ENCODE measurements at regions not wholly inside any gene's neighbourhood (a gene's known extent, or its start where the extent isn't known, plus 50 kb on each side); places are given as distances from the start of the nearest gene placed in this dataset.

- Histone ChIP-seq H3K27ac (ENCODE audit: low read depth in 1 of 2, low read length in 1 of 2) (no peak overlapping the region), H3K27me3 (ENCODE audit: control insufficient read depth in 3 of 3, insufficient read depth in 3 of 3, low read length in 2 of 3) (no peaks in the 10 kb centered on the region), H3K4me3 (no peak overlapping the region), H3K36me3 (ENCODE audit: control insufficient read depth in 4 of 4, insufficient read depth in 4 of 4, low read length in 4 of 4) (no peaks in the 10 kb centered on the region), H3K9ac (ENCODE audit: insufficient read depth in 1 of 2, low read length in 2 of 2) (no peak overlapping the region), H3K9me3 (ENCODE audit: control insufficient read depth in 4 of 4, insufficient read depth in 3 of 4, low read length in 3 of 4) (no peaks in the 10 kb centered on the region), H3K4me1 (ENCODE audit: control insufficient read depth in 5 of 5, insufficient read depth in 5 of 5, low read length in 5 of 5) (no peaks in the 10 kb centered on the region)
- 90 to 94% methylated on average over 8 of the region's 8 CpGs for WGBS, 2 donors
- ATAC-seq (ENCODE audit: insufficient read depth, low FRiP score) (no peak), DNase-seq (no peak)
- TF ChIP-seq CTCF (IDR thresholded peaks at IDR 0.05; ENCODE audit: control extremely low read depth, extremely low read depth) = no peak
Observed at GRCh38 chr21:35818597-35818996, 241.7 kb downstream of the SETD4 start.

GRCh38 chr21:35814858-35815619 lies 245.3 kb downstream of the SETD4 start:
- DNase-seq (peak in 2 of 3 donors; percentile 14 to 41), ATAC-seq (ENCODE audit: insufficient read depth, low FRiP score) (no peak)
- H3K27ac ChIP-seq (ENCODE audit: low read depth in 1 of 2, low read length in 1 of 2) = no peak overlapping the region
- H3K9me3 ChIP-seq (ENCODE audit: control insufficient read depth in 4 of 4, insufficient read depth in 3 of 4, low read length in 3 of 4) = no peaks in the 10 kb centered on the region
- 75 to 85% methylated on average over 5 of the region's 5 CpGs for WGBS, 2 donors
- H3K4me3 ChIP-seq = no peak overlapping the region
- H3K4me1 ChIP-seq (ENCODE audit: control insufficient read depth in 5 of 5, insufficient read depth in 5 of 5, low read length in 5 of 5) = no peaks in the 10 kb centered on the region
- H3K27me3 ChIP-seq (ENCODE audit: control insufficient read depth in 3 of 3, insufficient read depth in 3 of 3, low read length in 2 of 3) = no peaks in the 10 kb centered on the region
- no peaks in the 10 kb centered on the region for H3K36me3 ChIP-seq (ENCODE audit: control insufficient read depth in 4 of 4, insufficient read depth in 4 of 4, low read length in 4 of 4)
- peak overlapping the region in 1 of 2 donors; percentile 12 for H3K9ac ChIP-seq (ENCODE audit: insufficient read depth in 1 of 2, low read length in 2 of 2)
- no peak for TF ChIP-seq CTCF (IDR thresholded peaks at IDR 0.05; ENCODE audit: control extremely low read depth, extremely low read depth)

- Histone ChIP-seq H3K27ac (ENCODE audit: low read depth in 1 of 2, low read length in 1 of 2) (no peak overlapping the region), H3K27me3 (ENCODE audit: control insufficient read depth in 3 of 3, insufficient read depth in 3 of 3, low read length in 2 of 3) (no peaks in the 10 kb centered on the region), H3K9me3 (ENCODE audit: control insufficient read depth in 4 of 4, insufficient read depth in 3 of 4, low read length in 3 of 4) (peaks cover 0 to 2% (median 0%) of the 10 kb centered on the region in 4 donors), H3K4me3 (no peak overlapping the region), H3K36me3 (ENCODE audit: control insufficient read depth in 4 of 4, insufficient read depth in 4 of 4, low read length in 4 of 4) (no peaks in the 10 kb centered on the region), H3K9ac (ENCODE audit: insufficient read depth in 1 of 2, low read length in 2 of 2) (no peak overlapping the region), H3K4me1 (ENCODE audit: control insufficient read depth in 5 of 5, insufficient read depth in 5 of 5, low read length in 5 of 5) (no peaks in the 10 kb centered on the region)
- ATAC-seq (ENCODE audit: insufficient read depth, low FRiP score) (no peak), DNase-seq (no peak)
- 97 to 100% methylated on average over 9 of the region's 9 CpGs for WGBS, 2 donors
- TF ChIP-seq CTCF (IDR thresholded peaks at IDR 0.05; ENCODE audit: control extremely low read depth, extremely low read depth) = no peak
Observed at GRCh38 chr21:35812679-35813078, 247.6 kb downstream of the SETD4 start.
